Right lobe of liver (tissue), 6 donors: ENCODE measurements at regions not wholly inside any gene's neighbourhood (a gene's known extent, or its start where the extent isn't known, plus 50 kb on each side); places are given as distances from the start of the nearest gene placed in this dataset.

ENCODE experiments used
- ATAC-seq, 4 donors: fragments of 200-7000 bp; cut with Tn5 transposase; one replicate each; pipeline ENCODE4 v1.9.1; 2020; ENCODE audit warnings: mild to moderate bottlenecking in 4 of 4, moderate library complexity in 4 of 4
- DNase-seq, 3 donors: peaks; one replicate each; pipeline ENCODE4 v3.0.0-alpha.2; 2020
- H3K27ac ChIP-seq, 3 donors: fragments of 200-600 bp; one replicate each; pipeline ENCODE4 v1.8.0; 2022
- H3K27me3 ChIP-seq, 2 donors: fragments of 200-600 bp; one replicate each; pipeline ENCODE4 v1.8.0; 2022
- H3K36me3 ChIP-seq, 4 donors: fragments of 200-600 bp; sonication (generic) in 1 of 4; one replicate each; pipeline versions ENCODE4 v1.5.1 to v1.8.0; 2017 to 2022; ENCODE audit warnings: control low read depth in 1 of 4
- H3K4me1 ChIP-seq, 4 donors: fragments of 200-600 bp; sonication (generic) in 1 of 4; one replicate each; pipeline versions ENCODE4 v1.5.1 to v1.8.0; 2017 to 2022; ENCODE audit warnings: control low read depth in 1 of 4
- H3K4me3 ChIP-seq, 3 donors: fragments of 200-600 bp; one replicate each; pipeline ENCODE4 v1.8.0; 2022
- H3K9me3 ChIP-seq, 4 donors: fragments of 200-600 bp; sonication (generic) in 1 of 4; one replicate each; pipeline versions ENCODE4 v1.5.1 to v1.8.0; 2017 to 2022; ENCODE audit warnings: control low read depth in 1 of 4
- CTCF ChIP-seq, 4 donors: fragments of 200-600 bp in 3 of 4; fragments of 450-650 bp in 1 of 4; IDR thresholded peaks; one replicate each; pipeline versions ENCODE4 v1.5.1 to v1.8.0; 2016 to 2022; ENCODE audit warnings: antibody characterized with exemption in 4 of 4, mild to moderate bottlenecking in 2 of 4
- POLR2A ChIP-seq: fragments of 450-650 bp; IDR thresholded peaks from one replicate; pipeline ENCODE4 v1.6.1; 2017; ENCODE audit warnings: antibody characterized with exemption, mild to moderate bottlenecking
- WGBS: methylation state at CpG from one replicate; pipeline ENCODE4 v1.1.6; 2018; ENCODE audit warnings: low coverage, low lambda C conversion rate; ENCODE audit not compliant: insufficient coverage; ENCODE audit errors: missing lambda C conversion rate; 5-methylcytosine and 5-hydroxymethylcytosine counted together
- intact Hi-C, 2 donors: fragments of 100-400 bp; cut with DNase I; formaldehyde crosslinking; loops; one replicate each; pipeline versions ENCODE4 v1.11.2 to v1.14.1; 2022
- donor health status: DM: no; HTN: yes; CAD: no.
- donor health status: DM: no; HTN: no; CAD: no.
- donor health status: DM: no; HTN: no; CAD: no.
- donor health status: DM: no; HTN: yes; CAD: no.
- donor health status: DM: no; HTN: yes; CAD: no.

- WGBS, result 80% methylated on average over 3 of the region's 3 CpGs
- no peaks in the 10 kb centered on the region for H3K36me3 ChIP-seq
- intact Hi-C loops, result no loop called here
- no peaks in the 10 kb centered on the region for H3K9me3 ChIP-seq
- H3K4me1 ChIP-seq, result no peaks in the 10 kb centered on the region
- H3K27me3 ChIP-seq, result no peaks in the 10 kb centered on the region
- no peak overlapping the region for H3K4me3 ChIP-seq
- no peak overlapping the region for H3K27ac ChIP-seq
- TF ChIP-seq CTCF (IDR thresholded peaks at IDR 0.05), result no peak
- no peak for TF ChIP-seq POLR2A
- ATAC-seq (no peak), DNase-seq (no peak)
These were observed 76.2 kb upstream of the COL5A2 start for GRCh38 chr2:189255711-189256110.

- no peak for TF ChIP-seq CTCF (IDR thresholded peaks at IDR 0.05)
- TF ChIP-seq POLR2A, result no peak
- 82% methylated on average over 6 of the region's 6 CpGs for WGBS
- intact Hi-C loops, result no loop called here
These were observed 79.2 kb upstream of the COL5A2 start for GRCh38 chr2:189258616-189259365.

GRCh38 chr2:189260361-189260814 is 80.8 kb upstream of the COL5A2 start:
- intact Hi-C loops, result no loop called here
- Histone ChIP-seq H3K4me3 (no peak overlapping the region), H3K27me3 (no peaks in the 10 kb centered on the region), H3K27ac (no peak overlapping the region), H3K4me1 (no peaks in the 10 kb centered on the region), H3K9me3 (no peaks in the 10 kb centered on the region), H3K36me3 (no peaks in the 10 kb centered on the region)
- ATAC-seq (no peak), DNase-seq (no peak)
- 70% methylated on average over 2 of the region's 3 CpGs for WGBS
- no peak for TF ChIP-seq CTCF (IDR thresholded peaks at IDR 0.05)
- no peak for TF ChIP-seq POLR2A

More at GRCh38 chr2:189258616-189259365, 79.2 kb upstream of the COL5A2 start:
- no peaks in the 10 kb centered on the region for H3K27me3 ChIP-seq
- no peak for ATAC-seq
- H3K36me3 ChIP-seq, result no peaks in the 10 kb centered on the region
- no peak overlapping the region for H3K4me3 ChIP-seq
- no peak for DNase-seq
- H3K9me3 ChIP-seq, result no peaks in the 10 kb centered on the region
- H3K4me1 ChIP-seq, result no peaks in the 10 kb centered on the region
- no peak overlapping the region for H3K27ac ChIP-seq

- intact Hi-C loops, result no loop called here
- ATAC-seq (no peak), DNase-seq (no peak)
- Histone ChIP-seq H3K36me3 (no peaks in the 10 kb centered on the region), H3K9me3 (no peaks in the 10 kb centered on the region), H3K4me3 (no peak overlapping the region), H3K27ac (no peak overlapping the region), H3K4me1 (no peaks in the 10 kb centered on the region), H3K27me3 (no peaks in the 10 kb centered on the region)
- TF ChIP-seq POLR2A (no peak), CTCF (IDR thresholded peaks at IDR 0.05) (no peak)
- WGBS, result 64% methylated on average over 2 of the region's 2 CpGs
These were observed 81.9 kb upstream of the COL5A2 start for GRCh38 chr2:189261431-189261841.
